RPMI7951 (cell line): ENCODE measurements at regions not wholly inside any gene's neighbourhood (a gene's known extent, or its start where the extent isn't known, plus 50 kb on each side); places are given as distances from the start of the nearest gene placed in this dataset.

Source experiments
- DNase-seq: peaks from one replicate; pipeline ENCODE4 v3.0.0-alpha.2; 2012; ENCODE audit warnings: low read depth

- DNase-seq, result no peak
Observed at GRCh38 chr18:73966954-73967353, 180.7 kb downstream of the FBXO15 start.

- peak; percentile 90 for DNase-seq
Observed at GRCh38 chr18:73962256-73962655, 185.4 kb downstream of the FBXO15 start.

GRCh38 chr18:73961804-73962203 lies 185.8 kb downstream of the FBXO15 start:
- DNase-seq, result no peak

GRCh38 chr18:73959352-73959751 lies 188.3 kb downstream of the FBXO15 start:
- peak; percentile 57 for DNase-seq

- DNase-seq, result no peak
Observed at GRCh38 chr18:73954268-73954667, 193.4 kb downstream of the FBXO15 start.

- peak; percentile 74 for DNase-seq
Observed at GRCh38 chr18:73952296-73952946, 195.2 kb downstream of the FBXO15 start.

- peak; percentile 84 for DNase-seq
Observed at GRCh38 chr18:73950116-73950700, 197.4 kb downstream of the FBXO15 start.

- peak; percentile 93 for DNase-seq
Observed at GRCh38 chr18:73948497-73948896, 199.1 kb downstream of the FBXO15 start.

GRCh38 chr18:73948084-73948483 lies 199.6 kb downstream of the FBXO15 start:
- DNase-seq, result no peak

- peak; percentile 69 for DNase-seq
Observed at GRCh38 chr18:73947180-73947921, 200.3 kb downstream of the FBXO15 start.

GRCh38 chr18:73945130-73945792 lies 202.4 kb downstream of the FBXO15 start:
- DNase-seq, result peak; percentile 67

- no peak for DNase-seq
Observed at GRCh38 chr18:73944715-73945114, 202.9 kb downstream of the FBXO15 start.

GRCh38 chr18:73943763-73944162 lies 203.9 kb downstream of the FBXO15 start:
- DNase-seq, result no peak

- no peak for DNase-seq
Observed at GRCh38 chr18:73942956-73943355, 204.7 kb downstream of the FBXO15 start.

- no peak for DNase-seq
Observed at GRCh38 chr18:73942081-73942625, 205.5 kb downstream of the FBXO15 start.

- DNase-seq, result peak; percentile 79
Observed at GRCh38 chr18:73940721-73941120, 206.9 kb downstream of the FBXO15 start.

- no peak for DNase-seq
Observed at GRCh38 chr18:73939391-73939790, 208.2 kb downstream of the FBXO15 start.

- no peak for DNase-seq
Observed at GRCh38 chr18:73933685-73934084, 213.9 kb downstream of the FBXO15 start.

GRCh38 chr18:73932976-73933375 lies 214.7 kb downstream of the FBXO15 start:
- DNase-seq, result no peak

- DNase-seq, result no peak
Observed at GRCh38 chr18:73927496-73927895, 220.1 kb downstream of the FBXO15 start.

- DNase-seq, result peak; percentile 56
Observed at GRCh38 chr18:73924836-73925235, 222.8 kb downstream of the FBXO15 start.

GRCh38 chr18:73924307-73924706 lies 223.3 kb downstream of the FBXO15 start:
- DNase-seq, result peak; percentile 67
